Glutamatergic neuron (in vitro differentiated cells): ENCODE measurements at regions not wholly inside any gene's neighbourhood (a gene's known extent, or its start where the extent isn't known, plus 50 kb on each side); places are given as distances from the start of the nearest gene placed in this dataset.

Experiments
- DNase-seq: peaks from one replicate; pipeline ENCODE4 v3.0.0; 2022
- H3K27ac Mint-ChIP-seq: one replicate; pipeline ENCODE4 v1.8.0; 2020; ENCODE audit warnings: mild to moderate bottlenecking, mixed read lengths, inconsistent platforms; ENCODE audit not compliant: unreplicated experiment
- H3K27me3 Mint-ChIP-seq: one replicate; pipeline ENCODE4 v1.8.0; 2020; ENCODE audit warnings: mild to moderate bottlenecking, moderate library complexity, mixed read lengths, inconsistent platforms; ENCODE audit not compliant: unreplicated experiment
- H3K36me3 Mint-ChIP-seq: one replicate; pipeline ENCODE4 v1.8.0; 2020; ENCODE audit warnings: mild to moderate bottlenecking, mixed read lengths, inconsistent platforms; ENCODE audit not compliant: unreplicated experiment
- H3K4me1 Mint-ChIP-seq: one replicate; pipeline ENCODE4 v1.8.0; 2020; ENCODE audit warnings: mild to moderate bottlenecking, low read depth, mixed read lengths, inconsistent platforms; ENCODE audit not compliant: unreplicated experiment
- H3K4me3 Mint-ChIP-seq: one replicate; pipeline ENCODE4 v1.8.0; 2020; ENCODE audit warnings: mild to moderate bottlenecking, mixed read lengths, inconsistent platforms; ENCODE audit not compliant: unreplicated experiment
- H3K9me3 Mint-ChIP-seq: one replicate; pipeline ENCODE4 v1.8.0; 2020; ENCODE audit warnings: mild to moderate bottlenecking, moderate library complexity, mixed read lengths, inconsistent platforms; ENCODE audit not compliant: unreplicated experiment
- CTCF ChIP-seq: fragments of 200-600 bp; sonication (generic); IDR thresholded peaks from one replicate; pipeline ENCODE4 v1.5.0; 2021; ENCODE audit not compliant: partially characterized antibody, unreplicated experiment

- no peaks in the 10 kb centered on the region for H3K9me3 Mint-ChIP-seq
- H3K27ac Mint-ChIP-seq: no peak overlapping the region
- no peaks in the 10 kb centered on the region for H3K27me3 Mint-ChIP-seq
- peaks cover 4% of the 10 kb centered on the region for H3K4me1 Mint-ChIP-seq
- no peak for DNase-seq
- no peak for TF ChIP-seq CTCF
- H3K36me3 Mint-ChIP-seq: no peaks in the 10 kb centered on the region
- no peak overlapping the region for H3K4me3 Mint-ChIP-seq
Observed at GRCh38 chr3:186421946-186422345, 59.9 kb upstream of the DGKG start.

DNA sequence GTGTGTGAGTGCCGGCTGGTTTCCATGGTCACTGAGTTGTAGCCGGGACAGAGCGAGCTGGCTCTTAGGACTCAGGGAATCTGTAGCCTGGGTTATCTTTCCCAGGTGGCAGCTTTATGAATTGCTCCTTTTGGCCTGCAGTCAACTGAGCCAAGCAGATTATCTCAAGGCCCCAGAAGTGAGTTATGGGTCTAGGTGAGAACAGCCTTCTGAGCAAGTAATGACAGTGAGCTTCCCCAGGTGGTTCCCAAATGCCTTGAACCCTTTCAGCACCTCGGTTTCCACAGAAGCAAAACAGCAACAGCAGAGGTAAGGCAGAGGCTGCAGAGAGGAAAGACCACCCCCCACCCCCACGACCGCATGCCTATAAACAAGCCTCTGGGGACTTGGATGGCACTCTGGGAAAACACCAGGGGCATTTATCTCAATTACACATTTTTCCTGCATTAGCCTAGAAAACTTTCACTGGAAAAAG is 56.7 kb upstream of the DGKG start:
- H3K4me3 Mint-ChIP-seq: no peak overlapping the region
- H3K27me3 Mint-ChIP-seq: peaks cover 2% of the 10 kb centered on the region
- no peak overlapping the region for H3K27ac Mint-ChIP-seq
- H3K9me3 Mint-ChIP-seq: no peaks in the 10 kb centered on the region
- TF ChIP-seq CTCF: no peak
- DNase-seq: no peak
- H3K4me1 Mint-ChIP-seq: peaks cover 11% of the 10 kb centered on the region
- H3K36me3 Mint-ChIP-seq: no peaks in the 10 kb centered on the region

DNA sequence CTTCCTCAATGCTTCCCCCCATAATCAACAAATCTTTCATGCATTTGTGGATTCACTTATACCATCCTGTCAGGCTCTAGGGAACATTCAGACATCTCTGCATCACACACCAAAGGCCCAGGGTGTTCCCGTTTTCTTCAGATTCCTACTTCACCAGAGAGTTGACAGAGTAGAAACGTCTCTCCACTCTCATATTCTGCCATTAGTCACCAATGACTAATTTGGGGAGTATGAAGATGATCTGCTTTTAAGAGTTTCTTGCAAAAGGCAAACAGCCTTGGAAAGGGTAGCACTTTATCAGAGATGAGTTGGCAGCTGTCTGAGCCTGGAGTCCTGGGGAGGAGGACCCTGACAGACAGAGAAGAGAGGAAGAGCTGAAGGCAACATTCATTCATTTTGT is 55.8 kb upstream of the DGKG start:
- TF ChIP-seq CTCF: no peak
- no peak for DNase-seq
- no peaks in the 10 kb centered on the region for H3K36me3 Mint-ChIP-seq
- no peak overlapping the region for H3K4me3 Mint-ChIP-seq
- H3K4me1 Mint-ChIP-seq: peaks cover 16% of the 10 kb centered on the region
- H3K27me3 Mint-ChIP-seq: peaks cover 2% of the 10 kb centered on the region
- H3K9me3 Mint-ChIP-seq: no peaks in the 10 kb centered on the region
- no peak overlapping the region for H3K27ac Mint-ChIP-seq

GRCh38 chr3:186414735-186415419 is 52.8 kb upstream of the DGKG start:
- peaks cover 16% of the 10 kb centered on the region for H3K4me1 Mint-ChIP-seq
- DNase-seq: no peak
- H3K4me3 Mint-ChIP-seq: peak overlapping the region; percentile 64
- H3K27me3 Mint-ChIP-seq: peaks cover 2% of the 10 kb centered on the region
- H3K27ac Mint-ChIP-seq: no peak overlapping the region
- no peaks in the 10 kb centered on the region for H3K36me3 Mint-ChIP-seq
- TF ChIP-seq CTCF: no peak
- peaks cover 2% of the 10 kb centered on the region for H3K9me3 Mint-ChIP-seq

DNA sequence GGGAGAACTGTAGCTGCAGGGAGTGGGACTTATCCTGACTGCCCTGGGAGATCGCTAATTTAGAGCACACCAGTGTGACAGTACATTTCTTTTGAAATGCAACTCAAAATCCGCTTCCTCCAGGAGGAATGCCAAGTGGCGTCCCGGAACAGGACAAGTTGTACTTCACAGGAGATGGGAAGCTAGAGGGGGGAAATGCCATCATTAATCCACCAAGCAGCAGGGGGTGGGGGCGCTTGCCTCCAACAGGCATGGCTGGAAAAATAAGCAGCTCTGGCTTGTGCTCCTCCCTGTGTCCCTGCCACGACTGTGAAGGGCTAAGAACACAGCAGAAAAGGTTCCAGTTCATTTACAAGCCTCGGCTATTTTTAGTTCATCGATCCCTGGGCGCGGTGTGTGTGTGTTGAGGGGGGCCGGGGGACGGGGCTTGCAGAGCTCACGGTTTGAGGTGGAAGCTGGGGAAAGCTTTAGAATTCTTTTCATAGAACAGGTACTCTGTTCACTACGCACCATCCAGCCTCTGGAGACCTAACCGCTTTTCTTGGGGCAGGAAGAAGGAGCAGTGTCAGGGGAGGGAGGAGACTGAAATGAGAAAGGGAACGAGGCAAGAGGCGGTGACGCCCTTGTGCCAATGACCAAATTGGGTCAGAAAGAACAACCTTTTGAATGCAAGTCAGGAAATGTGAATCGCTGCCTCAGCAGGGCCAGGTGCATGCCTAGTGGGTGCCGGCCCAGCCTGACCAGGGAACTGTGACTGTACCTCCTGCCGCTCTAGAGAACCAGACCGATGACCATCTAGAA is 51.8 kb upstream of the DGKG start:
- peak overlapping the region; percentile 81 for H3K27ac Mint-ChIP-seq

More for the DNA sequence above, 51.8 kb upstream of the DGKG start:
- H3K36me3 Mint-ChIP-seq: no peaks in the 10 kb centered on the region
- H3K27me3 Mint-ChIP-seq: peaks cover 2% of the 10 kb centered on the region
- H3K4me3 Mint-ChIP-seq: peak overlapping the region; percentile 90
- TF ChIP-seq CTCF: no peak
- peaks cover 2% of the 10 kb centered on the region for H3K9me3 Mint-ChIP-seq
- peaks cover 16% of the 10 kb centered on the region for H3K4me1 Mint-ChIP-seq
- peak; percentile 70 for DNase-seq
